Thyroid gland (tissue), 4 donors: ENCODE measurements at regions not wholly inside any gene's neighbourhood (a gene's known extent, or its start where the extent isn't known, plus 50 kb on each side); places are given as distances from the start of the nearest gene placed in this dataset.

Experiments
- DNase-seq, 2 donors: peaks; one replicate each; pipeline ENCODE4 v3.0.0-alpha.2; 2019
- H3K27ac ChIP-seq, 3 donors: fragments of 200-600 bp; sonication (generic); 1 replicate in 2 of 3; 2 replicates in 1 of 3; pipeline ENCODE4 v1.5.1; 2016 to 2019; ENCODE audit warnings: mild to moderate bottlenecking in 1 of 3, moderate library complexity in 1 of 3
- H3K27me3 ChIP-seq: fragments of 200-600 bp; sonication (generic); one replicate; pipeline ENCODE4 v1.5.1; 2019
- H3K36me3 ChIP-seq, 2 donors: fragments of 200-600 bp; sonication (generic); one replicate each; pipeline ENCODE4 v1.5.1; 2016 to 2019
- H3K4me1 ChIP-seq, 2 donors: fragments of 200-600 bp; sonication (generic); one replicate each; pipeline ENCODE4 v1.5.1; 2017 to 2019
- H3K4me3 ChIP-seq, 3 donors: fragments of 200-600 bp; sonication (generic); replicated peaks in 1 of 3; 1 replicate in 2 of 3; 2 replicates in 1 of 3; pipeline ENCODE4 v1.5.1; 2016; ENCODE audit warnings: mild to moderate bottlenecking in 1 of 3
- H3K9me3 ChIP-seq: fragments of 200-600 bp; sonication (generic); one replicate; pipeline ENCODE4 v1.5.1; 2017
- POLR2A ChIP-seq, 2 donors: fragments of 450-650 bp; IDR thresholded peaks; one replicate each; pipeline ENCODE4 v1.6.1; 2017; ENCODE audit warnings: antibody characterized with exemption in 2 of 2, mild to moderate bottlenecking in 2 of 2, moderate library complexity in 1 of 2
- WGBS, 2 donors: methylation state at CpG; one replicate each; pipeline ENCODE4 v1.1.5; 2017; 5-methylcytosine and 5-hydroxymethylcytosine counted together
- intact Hi-C: fragments of 100-400 bp; cut with DNase I; formaldehyde crosslinking; loops from one replicate; pipeline ENCODE4 v1.15.1; 2023
- TF ChIP-seq, protein P1 (sequence below), 6 experiments: fragments of 200-600 bp in 3 of 6; fragments of 450-650 bp in 3 of 6; sonication (generic) in 3 of 6; IDR thresholded peaks; one replicate each; pipeline ENCODE4 v1.5.1; 2016 to 2019; ENCODE audit warnings: antibody characterized with exemption in 6 of 6, mild to moderate bottlenecking in 2 of 6, inconsistent platforms in 1 of 6, moderate library complexity in 1 of 6

DNA sequence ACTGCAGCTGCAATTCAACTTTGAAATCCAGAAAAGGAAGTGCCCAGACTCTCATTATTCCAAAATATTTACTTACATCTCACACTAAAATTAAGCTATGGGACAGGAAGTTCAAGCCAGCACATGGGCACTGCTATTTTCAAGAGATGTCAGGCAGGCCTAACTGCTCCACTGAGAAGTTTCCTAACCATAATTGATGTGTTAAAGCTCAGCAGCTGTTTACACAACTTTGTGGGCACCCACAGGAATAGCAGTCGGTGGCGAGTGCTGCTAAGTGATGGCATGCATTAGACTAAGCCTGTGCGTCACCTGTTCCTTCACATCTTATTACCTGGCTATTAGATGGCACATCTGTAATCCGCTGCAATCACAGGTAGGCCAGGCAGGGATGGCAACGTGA is 303.3 kb upstream of the DAB1 start:
- TF ChIP-seq, protein P1, sequence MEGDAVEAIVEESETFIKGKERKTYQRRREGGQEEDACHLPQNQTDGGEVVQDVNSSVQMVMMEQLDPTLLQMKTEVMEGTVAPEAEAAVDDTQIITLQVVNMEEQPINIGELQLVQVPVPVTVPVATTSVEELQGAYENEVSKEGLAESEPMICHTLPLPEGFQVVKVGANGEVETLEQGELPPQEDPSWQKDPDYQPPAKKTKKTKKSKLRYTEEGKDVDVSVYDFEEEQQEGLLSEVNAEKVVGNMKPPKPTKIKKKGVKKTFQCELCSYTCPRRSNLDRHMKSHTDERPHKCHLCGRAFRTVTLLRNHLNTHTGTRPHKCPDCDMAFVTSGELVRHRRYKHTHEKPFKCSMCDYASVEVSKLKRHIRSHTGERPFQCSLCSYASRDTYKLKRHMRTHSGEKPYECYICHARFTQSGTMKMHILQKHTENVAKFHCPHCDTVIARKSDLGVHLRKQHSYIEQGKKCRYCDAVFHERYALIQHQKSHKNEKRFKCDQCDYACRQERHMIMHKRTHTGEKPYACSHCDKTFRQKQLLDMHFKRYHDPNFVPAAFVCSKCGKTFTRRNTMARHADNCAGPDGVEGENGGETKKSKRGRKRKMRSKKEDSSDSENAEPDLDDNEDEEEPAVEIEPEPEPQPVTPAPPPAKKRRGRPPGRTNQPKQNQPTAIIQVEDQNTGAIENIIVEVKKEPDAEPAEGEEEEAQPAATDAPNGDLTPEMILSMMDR (IDR thresholded peaks at IDR 0.05), result no peak
- no peak for TF ChIP-seq POLR2A (IDR thresholded peaks at IDR 0.05)
- H3K36me3 ChIP-seq, result no peaks in the 10 kb centered on the region
- H3K9me3 ChIP-seq, result no peaks in the 10 kb centered on the region
- no peak for DNase-seq
- no peaks in the 10 kb centered on the region for H3K27me3 ChIP-seq
- H3K4me3 ChIP-seq, result no peak overlapping the region
- no peaks in the 10 kb centered on the region for H3K4me1 ChIP-seq
- intact Hi-C loops, result no loop called here
- H3K27ac ChIP-seq, result no peak overlapping the region
- WGBS, 2 donors, result 67 to 77% methylated on average over 5 of the region's 5 CpGs

DNA sequence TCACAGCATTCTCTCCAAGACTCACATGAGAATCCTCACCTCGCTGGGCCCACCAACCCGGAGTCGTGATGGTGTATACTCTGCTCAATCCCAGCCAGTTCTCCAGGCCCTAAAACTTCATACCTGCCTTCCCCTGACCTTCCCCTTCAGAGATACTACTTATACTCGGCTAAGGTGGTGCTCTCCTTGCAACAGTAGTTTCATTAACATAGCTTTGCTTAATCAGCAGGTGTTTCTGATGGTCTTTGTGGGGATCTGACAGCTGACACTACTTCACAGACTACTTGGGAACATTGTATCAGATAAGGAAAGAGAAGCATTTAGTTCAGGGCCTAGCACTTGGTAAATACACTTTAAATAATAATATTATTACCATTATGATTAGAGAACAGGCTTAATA is 301.5 kb upstream of the DAB1 start:
- Histone ChIP-seq H3K36me3 (no peaks in the 10 kb centered on the region), H3K4me3 (no peak overlapping the region)
- WGBS, 2 donors, result 85 to 87% methylated on average over 4 of the region's 4 CpGs

DNA sequence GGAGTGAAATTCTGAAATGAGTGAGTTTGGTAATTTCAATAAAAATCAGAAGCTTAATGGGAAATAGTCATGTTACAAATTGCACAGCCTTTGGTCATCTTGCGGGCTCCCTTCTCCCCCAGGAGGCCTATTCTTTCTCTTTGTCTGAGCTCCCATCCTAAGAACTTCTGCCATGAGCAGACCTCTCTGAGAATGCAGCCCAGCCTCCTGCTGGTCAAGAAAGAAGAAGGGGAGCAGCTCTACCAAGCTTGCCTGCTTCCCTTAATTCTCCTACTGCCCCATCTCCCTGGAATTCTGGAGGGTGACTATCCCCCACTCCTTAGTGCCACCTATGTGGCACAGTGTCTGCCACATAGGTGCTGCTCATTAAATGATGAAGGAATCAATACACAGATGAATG is 300.7 kb upstream of the DAB1 start:
- Histone ChIP-seq H3K27ac (no peak overlapping the region), H3K27me3 (no peaks in the 10 kb centered on the region), H3K9me3 (no peaks in the 10 kb centered on the region), H3K4me3 (no peak overlapping the region), H3K4me1 (no peaks in the 10 kb centered on the region), H3K36me3 (no peaks in the 10 kb centered on the region)
- intact Hi-C loops, result no loop called here
- 86 to 92% methylated on average over 1 of the region's 1 CpG for WGBS, 2 donors
- DNase-seq, result no peak
- no peak for TF ChIP-seq POLR2A (IDR thresholded peaks at IDR 0.05)
- TF ChIP-seq, protein P1 (IDR thresholded peaks at IDR 0.05), result no peak

More for the DNA sequence above, 301.5 kb upstream of the DAB1 start:
- Histone ChIP-seq H3K4me1 (no peaks in the 10 kb centered on the region), H3K27ac (no peak overlapping the region), H3K9me3 (no peaks in the 10 kb centered on the region), H3K27me3 (no peaks in the 10 kb centered on the region)
- TF ChIP-seq, protein P1 (IDR thresholded peaks at IDR 0.05), result no peak
- TF ChIP-seq POLR2A (IDR thresholded peaks at IDR 0.05), result no peak
- intact Hi-C loops, result no loop called here
- no peak for DNase-seq

DNA sequence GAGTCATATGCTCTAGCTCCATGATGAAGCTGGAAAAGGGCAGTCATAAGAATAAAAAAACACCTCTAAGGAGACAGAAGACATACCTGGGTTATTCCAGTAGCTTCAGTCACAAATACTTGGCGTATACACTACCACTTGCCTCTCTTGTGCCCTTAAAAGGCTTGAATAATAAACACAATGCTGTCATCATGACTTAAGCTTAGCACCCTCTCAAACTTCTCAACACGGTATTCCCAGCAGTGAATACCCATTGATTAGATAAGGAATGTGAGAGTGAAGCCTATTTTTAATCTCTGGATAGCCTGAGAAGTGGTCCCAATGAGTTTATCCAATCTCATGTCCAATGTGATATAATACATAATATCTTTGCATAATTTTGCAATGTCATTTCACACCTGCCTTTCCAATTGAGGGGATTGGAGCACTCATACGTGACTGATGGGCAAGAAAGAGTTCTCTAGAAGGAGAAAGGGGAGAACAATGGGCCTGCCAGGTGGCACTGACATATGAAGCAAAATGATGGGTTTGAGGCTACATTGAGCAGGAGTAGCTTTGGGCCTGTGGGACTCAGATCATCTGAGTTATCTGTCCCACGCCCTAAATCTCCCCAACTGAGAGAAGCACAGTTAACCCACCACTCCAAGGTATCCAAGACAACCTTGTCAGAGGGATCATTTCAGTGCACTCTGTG is 298.6 kb upstream of the DAB1 start:
- Histone ChIP-seq H3K36me3 (no peaks in the 10 kb centered on the region), H3K4me1 (no peaks in the 10 kb centered on the region), H3K27me3 (no peaks in the 10 kb centered on the region), H3K4me3 (no peak overlapping the region), H3K27ac (no peak overlapping the region), H3K9me3 (no peaks in the 10 kb centered on the region)
- 70 to 75% methylated on average over 4 of the region's 4 CpGs for WGBS, 2 donors
- intact Hi-C loops, result no loop called here
- DNase-seq, result no peak
- no peak for TF ChIP-seq POLR2A (IDR thresholded peaks at IDR 0.05)
- TF ChIP-seq, protein P1 (IDR thresholded peaks at IDR 0.05), result no peak

DNA sequence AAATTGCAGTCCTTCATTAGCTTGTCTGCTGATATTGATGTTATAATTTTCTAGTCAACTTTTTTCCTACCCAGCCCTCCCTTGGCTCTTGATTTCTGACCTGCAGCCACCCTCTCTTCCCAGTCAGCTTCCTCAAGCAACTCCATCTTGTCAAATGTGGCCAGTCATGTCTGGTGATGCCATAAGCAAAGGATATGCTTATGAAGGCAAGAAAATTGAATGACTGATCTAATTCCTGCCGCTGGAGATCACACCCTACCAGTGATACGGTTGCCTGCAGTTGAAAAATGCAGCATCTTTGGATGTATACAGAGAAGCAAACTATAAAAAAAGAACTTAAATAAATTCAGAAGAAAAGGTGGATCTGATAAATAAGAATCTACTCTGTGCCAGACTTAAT is 297.1 kb upstream of the DAB1 start:
- TF ChIP-seq, protein P1 (IDR thresholded peaks at IDR 0.05), result no peak
- no peak for TF ChIP-seq POLR2A (IDR thresholded peaks at IDR 0.05)
- Histone ChIP-seq H3K9me3 (no peaks in the 10 kb centered on the region), H3K27me3 (no peaks in the 10 kb centered on the region), H3K4me1 (no peaks in the 10 kb centered on the region), H3K36me3 (no peaks in the 10 kb centered on the region), H3K4me3 (no peak overlapping the region), H3K27ac (no peak overlapping the region)
- intact Hi-C loops, result no loop called here
- 87 to 91% methylated on average over 2 of the region's 2 CpGs for WGBS, 2 donors
- no peak for DNase-seq
